ENCODE measurements at regions not wholly inside any gene's neighbourhood (a gene's known extent, or its start where the extent isn't known, plus 50 kb on each side); places are given as distances from the start of the nearest gene placed in this dataset.
"Not testable (repeated sequence)": the region's sequence is repeated elsewhere in the genome, so short reads cannot be mapped to it uniquely, and the experiment has no call there.

DNA sequence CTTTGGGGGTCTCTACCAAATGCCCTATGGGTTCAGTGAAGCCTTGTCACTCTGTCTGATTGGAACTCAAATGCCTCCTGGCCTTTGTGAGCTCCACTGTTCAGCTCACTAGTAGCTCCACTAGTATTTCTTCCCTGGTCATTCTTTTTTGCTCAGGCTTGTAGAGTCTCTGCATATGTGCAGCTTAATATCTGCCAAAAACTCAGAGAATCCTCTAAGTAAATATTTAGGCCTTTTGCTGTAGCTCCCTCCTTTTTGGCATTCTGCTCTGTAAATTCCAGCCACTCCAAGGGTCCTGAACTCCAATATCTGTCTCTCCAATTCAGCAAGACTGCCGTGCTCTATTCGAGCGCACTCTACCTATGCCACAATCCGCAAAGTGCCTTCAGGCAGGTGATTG lies 146.5 kb downstream of the MAIP1 start:
- no peak for DNase-seq (ENCODE audit: low read depth, low spot score)

DNA sequence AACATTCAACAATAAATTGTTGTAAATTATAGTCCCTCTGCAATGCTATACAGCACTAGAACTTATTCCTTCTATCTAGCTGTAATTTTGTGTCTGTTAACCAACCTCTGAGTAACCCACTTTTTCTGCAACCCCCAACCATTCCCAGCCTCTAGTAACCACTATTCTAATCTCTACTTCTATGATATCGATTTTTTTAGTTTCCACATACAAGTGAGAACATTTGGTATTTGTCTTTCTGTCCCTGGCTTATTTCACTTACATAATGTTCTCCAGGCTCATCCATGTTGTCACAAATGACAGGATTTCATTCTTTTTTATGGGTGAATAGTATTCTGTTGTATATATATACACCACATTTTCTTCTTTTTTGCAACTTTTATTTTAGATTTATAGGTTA lies 147.6 kb downstream of the MAIP1 start:
- no peak for DNase-seq (ENCODE audit: low read depth, low spot score)

GRCh38 chr2:200104015-200104414 lies 148.6 kb downstream of the MAIP1 start:
- DNase-seq (ENCODE audit: low read depth, low spot score) = no peak

GRCh38 chr2:200107514-200108217 lies 152.3 kb downstream of the MAIP1 start:
- DNase-seq (ENCODE audit: low read depth, low spot score) = no peak

DNA sequence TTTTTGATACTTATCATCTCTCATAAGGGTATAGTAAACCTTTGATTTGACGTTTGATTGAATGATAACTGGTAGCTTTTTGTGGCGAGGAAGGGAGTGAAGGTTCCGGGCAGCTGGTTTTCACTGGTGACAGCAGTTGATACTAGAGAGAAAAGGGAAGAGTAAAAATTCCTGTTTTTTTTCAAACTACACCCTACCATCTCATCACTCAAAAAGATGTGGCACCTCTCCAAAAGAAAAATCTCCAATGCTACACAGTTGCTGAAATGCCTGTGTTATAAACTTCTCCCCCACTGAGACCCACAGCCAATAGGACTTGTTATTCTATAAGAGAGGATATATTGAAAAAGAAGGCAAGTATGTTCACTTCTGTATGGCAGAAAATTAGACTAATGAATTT lies 154.0 kb downstream of the MAIP1 start:
- DNase-seq (ENCODE audit: low read depth, low spot score) = no peak

DNA sequence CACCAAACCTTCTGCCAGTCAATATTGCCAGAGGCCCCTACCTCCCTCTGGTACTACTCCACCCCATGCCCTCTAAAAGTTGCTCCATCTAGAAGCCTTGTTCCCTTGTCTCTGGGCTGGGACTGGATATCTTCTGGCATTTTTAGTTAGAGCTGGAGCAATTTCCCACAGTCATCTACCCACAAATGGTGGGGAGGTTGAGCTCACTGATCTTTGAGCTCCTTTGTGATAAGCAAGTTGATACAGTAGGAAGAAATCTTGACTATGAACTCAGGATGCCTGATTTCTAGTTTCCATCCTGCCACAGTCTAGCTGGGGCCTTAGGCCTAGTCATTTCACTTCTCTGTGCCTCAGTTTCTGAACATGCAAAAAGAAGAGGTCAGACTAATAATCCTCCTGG lies 155.0 kb downstream of the MAIP1 start:
- no peak for DNase-seq (ENCODE audit: low read depth, low spot score)

GRCh38 chr2:200113016-200113799 lies 157.8 kb downstream of the MAIP1 start:
- DNase-seq (ENCODE audit: low read depth, low spot score) = not testable (repeated sequence)

DNA sequence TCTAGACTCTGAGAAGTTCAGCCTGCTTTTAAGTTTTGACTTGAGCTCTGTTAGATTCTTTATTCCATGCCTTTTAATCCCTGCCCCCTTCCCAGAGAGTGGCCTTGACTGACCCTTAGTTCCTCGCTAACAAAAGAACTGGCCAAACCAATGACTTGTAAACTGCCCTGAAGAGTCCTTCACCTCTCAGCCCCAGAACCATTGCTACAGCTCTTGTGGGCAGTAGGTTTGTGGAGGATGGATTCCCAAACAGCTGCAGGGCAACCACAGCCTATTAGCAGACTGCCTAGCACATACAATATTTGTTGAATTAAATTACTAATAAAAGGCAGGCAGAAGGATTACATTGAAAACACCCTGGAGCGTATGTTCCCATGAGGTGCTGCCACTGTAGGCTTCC lies 163.9 kb downstream of the MAIP1 start:
- DNase-seq (ENCODE audit: low read depth, low spot score) = no peak

DNA sequence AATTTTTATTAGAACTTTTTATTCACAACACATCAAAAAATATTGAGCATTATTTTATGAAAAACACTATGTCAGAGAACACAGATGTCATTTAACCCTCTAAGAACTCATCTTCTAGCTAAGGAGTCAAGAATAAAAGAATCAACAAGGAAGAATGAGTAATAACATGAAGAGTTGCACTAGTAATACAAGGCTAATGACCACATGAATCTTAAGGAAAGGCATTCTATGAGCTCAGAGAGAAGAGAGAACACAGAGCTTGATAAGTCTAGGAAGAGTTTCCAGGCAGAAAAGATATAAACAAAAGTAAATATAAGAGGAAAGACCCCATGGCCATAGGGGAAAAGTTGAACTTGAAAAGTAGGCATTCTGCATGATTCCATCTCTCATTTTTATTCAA lies 166.5 kb downstream of the MAIP1 start:
- no peak for DNase-seq (ENCODE audit: low read depth, low spot score)

DNA sequence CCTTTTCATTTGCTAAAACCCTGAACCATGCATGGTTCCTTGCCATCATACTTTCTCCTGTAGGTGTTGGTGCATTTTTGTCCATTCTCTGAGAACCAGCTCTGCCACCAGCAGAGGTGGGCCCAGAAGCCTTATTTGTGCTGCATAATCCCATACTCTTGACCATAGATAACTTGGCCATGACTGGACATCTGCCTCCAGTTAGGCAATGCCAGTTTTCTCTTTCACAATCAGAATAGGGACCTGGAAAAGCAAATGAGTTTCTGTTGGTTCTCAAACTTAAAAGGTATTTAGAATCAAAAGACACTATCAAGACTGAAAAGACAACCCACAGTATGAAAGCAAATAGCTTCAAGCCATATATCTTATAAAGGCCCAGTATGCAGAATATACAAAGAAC lies 167.3 kb downstream of the MAIP1 start:
- DNase-seq (ENCODE audit: low read depth, low spot score) = no peak

- not testable (repeated sequence) for DNase-seq (ENCODE audit: low read depth, low spot score)
Measured at GRCh38 chr2:200124665-200125368, 169.4 kb downstream of the MAIP1 start.

DNA sequence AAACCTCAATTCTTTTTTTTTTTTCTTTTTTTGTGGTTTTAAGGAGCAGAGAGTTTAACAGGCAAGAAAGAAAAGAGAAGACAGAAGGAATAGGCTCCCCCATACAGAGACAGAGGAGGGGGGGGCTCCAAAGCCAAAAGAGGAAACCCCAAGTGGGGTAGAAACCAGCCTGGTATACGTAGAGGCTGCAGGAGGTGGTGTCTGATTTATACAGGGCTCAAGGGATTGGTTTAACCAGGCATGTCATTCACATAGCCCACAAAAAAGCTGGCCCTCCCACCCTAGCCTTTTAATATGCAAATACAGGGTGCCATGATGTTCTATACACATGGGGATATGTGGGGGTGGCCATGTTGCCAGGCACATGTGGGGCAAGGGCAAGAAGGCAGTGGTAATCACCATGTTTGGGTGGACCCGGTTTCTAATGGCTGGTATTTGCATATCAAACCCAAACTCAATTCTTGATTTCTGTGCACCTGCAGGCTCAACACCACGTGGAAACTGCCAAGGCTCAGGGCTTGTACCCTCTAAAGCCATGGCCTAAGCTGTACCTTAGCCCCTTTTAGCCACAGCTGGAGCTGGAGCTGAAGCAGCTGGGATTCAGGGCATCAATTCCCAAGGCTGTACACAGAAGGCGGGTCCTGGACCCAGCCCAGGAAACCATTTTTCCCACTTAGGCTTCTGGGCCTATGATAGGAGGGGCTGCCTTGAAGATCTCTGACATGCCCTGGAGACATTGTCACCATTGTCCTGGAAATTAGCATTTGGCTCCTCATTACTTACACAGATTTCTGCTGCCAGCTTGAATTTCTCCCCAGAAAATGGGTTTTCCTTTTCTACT lies 170.3 kb downstream of the MAIP1 start:
- DNase-seq (ENCODE audit: low read depth, low spot score) = no peak

DNA sequence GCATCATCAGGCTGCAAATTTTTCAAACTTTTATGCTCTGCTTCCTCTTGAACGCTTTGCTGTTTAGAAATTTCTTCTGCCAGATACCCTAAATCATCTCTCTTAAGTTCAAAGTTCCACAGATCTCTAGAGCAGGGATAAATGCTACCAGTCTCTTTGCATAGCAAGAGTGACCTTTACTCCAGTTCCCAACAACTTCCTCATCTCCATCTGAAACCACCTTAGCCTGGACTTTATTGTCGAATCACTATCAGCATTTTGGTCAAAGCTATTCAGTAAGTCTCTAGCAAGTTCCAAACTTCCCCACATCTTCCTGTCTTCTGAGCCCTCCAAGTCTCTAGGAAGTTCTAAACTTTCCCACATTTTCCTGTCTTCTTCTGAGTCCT lies 170.9 kb downstream of the MAIP1 start:
- DNase-seq (ENCODE audit: low read depth, low spot score) = not testable (repeated sequence)

DNA sequence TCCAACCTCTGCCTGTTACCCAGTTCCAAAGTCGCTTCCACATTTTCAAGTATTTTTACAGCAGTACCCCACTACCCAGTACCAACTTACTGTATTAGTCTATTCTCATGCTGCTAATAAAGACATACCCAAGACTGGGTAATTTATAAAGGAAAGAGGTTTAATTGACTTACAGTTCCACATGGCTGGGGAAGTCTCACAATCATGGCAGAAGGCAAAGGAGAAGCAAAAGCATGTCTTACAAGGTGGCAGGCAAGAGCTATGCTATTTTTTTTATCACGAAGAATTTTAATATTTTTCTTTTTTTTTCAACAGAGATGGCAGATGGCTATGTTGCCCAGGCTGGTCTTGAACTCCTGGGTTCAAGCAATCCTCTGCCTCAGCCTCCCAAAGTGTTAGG lies 171.3 kb downstream of the MAIP1 start:
- DNase-seq (ENCODE audit: low read depth, low spot score) = not testable (repeated sequence)

- no peak for DNase-seq (ENCODE audit: low read depth, low spot score)
Measured at GRCh38 chr2:200127848-200128247, 172.5 kb downstream of the MAIP1 start.

GRCh38 chr2:200128296-200128695 lies 172.9 kb downstream of the MAIP1 start:
- no peak for DNase-seq (ENCODE audit: low read depth, low spot score)

- no peak for DNase-seq (ENCODE audit: low read depth, low spot score)
Measured at GRCh38 chr2:200129721-200130462, 174.5 kb downstream of the MAIP1 start.

DNA sequence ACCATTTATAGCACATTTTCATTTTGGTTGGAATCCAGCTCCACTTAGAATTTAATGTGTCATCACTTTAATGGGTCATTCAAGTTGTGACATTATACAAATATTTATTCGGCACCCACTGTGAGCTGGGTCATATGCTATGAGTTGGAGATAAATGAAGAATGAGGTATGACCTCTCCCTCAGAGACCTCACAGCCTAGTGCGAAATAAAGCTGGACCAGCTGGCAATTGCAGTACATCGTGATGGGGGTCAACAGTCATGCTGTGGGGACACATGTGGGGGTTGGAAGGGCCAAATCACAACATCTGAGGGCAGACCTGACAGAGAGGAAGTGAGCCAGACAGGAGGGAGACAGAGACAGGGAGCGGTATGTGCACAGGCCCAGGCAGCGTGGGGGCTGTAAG lies 175.4 kb downstream of the MAIP1 start:
- DNase-seq (ENCODE audit: low read depth, low spot score) = peak; percentile 72

DNA sequence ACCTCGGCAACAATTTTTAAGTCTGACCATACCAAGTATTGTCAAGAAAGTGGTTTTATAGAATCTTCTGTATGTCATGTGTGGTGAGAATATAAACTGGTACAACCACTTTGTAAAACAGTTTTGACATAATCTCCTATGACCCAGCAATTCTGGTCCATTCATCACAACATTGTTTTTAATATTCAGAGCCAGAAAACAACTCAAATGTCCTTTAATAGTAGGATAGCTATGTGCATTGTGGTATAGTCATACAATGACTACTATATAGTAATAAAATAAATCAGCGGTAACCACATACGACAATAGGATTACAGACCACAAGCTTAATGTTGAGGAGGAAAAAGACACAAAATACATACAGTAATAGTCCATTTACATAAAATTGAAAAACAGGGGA lies 175.2 kb upstream of the SPATS2L start:
- no peak for DNase-seq (ENCODE audit: low read depth, low spot score)

DNA sequence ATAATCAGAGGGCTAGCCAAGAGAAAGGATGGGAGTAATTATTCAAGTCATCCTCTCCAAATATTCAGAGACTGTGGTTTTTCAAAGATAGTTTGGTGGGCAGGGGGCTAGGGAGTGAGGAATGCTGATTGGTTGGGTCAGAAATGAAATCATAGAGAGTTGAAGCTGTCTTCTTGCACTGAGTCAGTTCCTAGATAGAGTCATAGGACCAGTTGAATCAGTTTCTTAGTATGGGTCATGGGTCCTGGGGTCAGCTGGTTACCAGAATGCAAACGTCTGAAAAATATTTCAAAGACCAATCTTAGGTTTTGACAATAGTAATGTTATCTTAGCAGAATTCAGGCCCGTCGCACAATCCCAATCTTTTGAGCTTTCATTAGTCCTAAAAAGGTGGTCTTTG lies 171.4 kb upstream of the SPATS2L start:
- DNase-seq (ENCODE audit: low read depth, low spot score) = no peak

DNA sequence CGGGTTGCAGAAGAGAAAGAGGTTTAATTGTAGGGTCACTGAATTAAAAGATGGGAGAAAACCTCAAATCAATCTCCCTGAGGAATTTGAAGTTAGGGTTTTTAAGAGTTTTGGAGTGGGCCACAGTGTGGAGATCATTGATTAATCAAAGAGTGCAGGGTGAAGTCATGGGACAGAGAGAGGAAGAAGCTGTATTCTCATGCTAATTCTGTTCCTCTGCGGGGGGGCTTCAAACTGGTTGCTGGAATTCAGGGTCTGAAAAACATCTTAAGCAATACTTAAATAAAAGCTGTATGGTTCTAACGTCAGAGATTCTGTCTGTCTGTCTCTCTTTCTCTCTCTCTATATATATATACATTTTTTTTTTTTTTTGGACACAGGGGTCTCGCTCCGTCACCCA lies 169.8 kb upstream of the SPATS2L start:
- no peak for DNase-seq (ENCODE audit: low read depth, low spot score)

Measured in smooth muscle cell of the brain vasculature (primary cell).